ENCODE measurements at regions not wholly inside any gene's neighbourhood (a gene's known extent, or its start where the extent isn't known, plus 50 kb on each side); places are given as distances from the start of the nearest gene placed in this dataset.

GRCh38 chr14:42736408-42736807 lies 1129.7 kb downstream of the LRFN5 start:
- Histone ChIP-seq H3K36me3 (replicated peaks in 1 of 2; ENCODE audit: control extremely low read depth in 1 of 2, control insufficient read depth in 1 of 2, extremely low read depth in 1 of 2, insufficient read depth in 2 of 2, low read length in 1 of 2) (no peaks in the 10 kb centered on the region), H2AFZ (ENCODE audit: insufficient read depth, low read depth, low read length, poor library complexity, severe bottlenecking) (no peak overlapping the region), H4K20me1 (ENCODE audit: control insufficient read depth, insufficient read depth, low read length, poor library complexity, severe bottlenecking) (no peaks in the 10 kb centered on the region), H3K27me3 (replicated peaks in 1 of 4; ENCODE audit: control extremely low read depth in 1 of 4, control insufficient read depth in 3 of 4, insufficient read depth in 4 of 4, low read length in 3 of 4) (no peaks in the 10 kb centered on the region), H3K4me1 (ENCODE audit: control insufficient read depth in 2 of 2, insufficient read depth in 2 of 2, low read length in 2 of 2) (no peaks in the 10 kb centered on the region), H3K27ac (ENCODE audit: low read length in 2 of 2) (no peak overlapping the region), H3K79me2 (ENCODE audit: control insufficient read depth, insufficient read depth, low read length) (no peaks in the 10 kb centered on the region), H3K9ac (ENCODE audit: low read length) (no peak overlapping the region), H3K4me2 (replicated peaks; ENCODE audit: low read depth, low read length, poor library complexity, severe bottlenecking) (no peak overlapping the region), H3K4me3 (ENCODE audit: control extremely low read depth in 1 of 5, extremely low read depth in 1 of 5, insufficient read depth in 1 of 5, low read depth in 2 of 5, low read length in 4 of 5) (no peak overlapping the region), H3K9me3 (ENCODE audit: control extremely low read depth in 1 of 3, control insufficient read depth in 2 of 3, insufficient read depth in 1 of 3, low read length in 2 of 3) (peaks cover 0 to 2% (median 0%) of the 10 kb centered on the region in 3 donors)
- no peak for DNase-seq
- no peak for TF ChIP-seq EZH2 (IDR thresholded peaks at IDR 0.05; ENCODE audit: borderline replicate concordance, insufficient read depth, low read depth, low read length, poor library complexity, severe bottlenecking)
- no peak for TF ChIP-seq CTCF (IDR thresholded peaks at IDR 0.05)
- ATAC-seq (ENCODE audit: low read depth) = no peak
- intact Hi-C loops (cut with micrococcal nuclease) = no loop called here
- H3K27me3 Mint-ChIP-seq = no peaks in the 10 kb centered on the region
- ChIA-PET CTCF (no interaction called here), POLR2A (no interaction called here)
- no peak overlapping the region for H3K27ac Mint-ChIP-seq
- no peaks in the 10 kb centered on the region for H3K4me1 Mint-ChIP-seq
- WGBS (ENCODE audit: insufficient coverage) = no CpG with 5 or more reads among the region's 1 CpG
- H3K4me3 Mint-ChIP-seq = no peak overlapping the region
- no peaks in the 10 kb centered on the region for H3K9me3 Mint-ChIP-seq (ENCODE audit: insufficient read depth)

DNA sequence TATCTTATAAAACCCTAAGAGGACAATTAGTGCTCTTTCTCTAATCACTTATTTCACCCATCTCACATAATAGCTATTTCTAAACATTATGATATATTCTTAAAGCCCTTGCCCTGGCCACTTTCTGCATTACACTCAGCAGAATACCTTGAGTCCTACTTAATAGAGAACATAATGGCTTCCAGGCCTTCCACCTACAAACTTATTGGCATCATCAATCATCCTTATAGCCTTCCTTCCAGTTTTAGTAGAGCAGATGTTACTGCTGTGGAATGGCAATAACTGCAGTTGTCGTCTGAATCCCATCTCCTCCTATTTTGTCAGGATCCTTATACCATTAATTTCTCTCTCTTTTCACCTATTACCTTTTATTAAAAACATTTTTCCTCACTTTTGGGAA lies 1127.4 kb downstream of the LRFN5 start:
- H3K36me3 ChIP-seq (replicated peaks in 1 of 2; ENCODE audit: control extremely low read depth in 1 of 2, control insufficient read depth in 1 of 2, extremely low read depth in 1 of 2, insufficient read depth in 2 of 2, low read length in 1 of 2) = no peaks in the 10 kb centered on the region
- POLR2A ChIA-PET = no interaction called here

More for the DNA sequence above, 1127.4 kb downstream of the LRFN5 start:
- no peaks in the 10 kb centered on the region for H3K9me3 Mint-ChIP-seq (ENCODE audit: insufficient read depth)
- H3K79me2 ChIP-seq (ENCODE audit: control insufficient read depth, insufficient read depth, low read length) = no peaks in the 10 kb centered on the region
- no peak overlapping the region for H2AFZ ChIP-seq (ENCODE audit: insufficient read depth, low read depth, low read length, poor library complexity, severe bottlenecking)
- CTCF ChIA-PET = no interaction called here
- intact Hi-C loops (cut with micrococcal nuclease) = no loop called here
- DNase-seq = no peak
- H3K27ac ChIP-seq (ENCODE audit: low read length in 2 of 2) = no peak overlapping the region
- peaks cover 0 to 2% (median 0%) of the 10 kb centered on the region in 3 donors for H3K9me3 ChIP-seq (ENCODE audit: control extremely low read depth in 1 of 3, control insufficient read depth in 2 of 3, insufficient read depth in 1 of 3, low read length in 2 of 3)
- H3K4me2 ChIP-seq (replicated peaks; ENCODE audit: low read depth, low read length, poor library complexity, severe bottlenecking) = no peak overlapping the region
- ATAC-seq (ENCODE audit: low read depth) = no peak
- no peaks in the 10 kb centered on the region for H4K20me1 ChIP-seq (ENCODE audit: control insufficient read depth, insufficient read depth, low read length, poor library complexity, severe bottlenecking)
- no peaks in the 10 kb centered on the region for H3K4me1 ChIP-seq (ENCODE audit: control insufficient read depth in 2 of 2, insufficient read depth in 2 of 2, low read length in 2 of 2)
- no peaks in the 10 kb centered on the region for H3K4me1 Mint-ChIP-seq
- no peak overlapping the region for H3K27ac Mint-ChIP-seq
- H3K9ac ChIP-seq (ENCODE audit: low read length) = no peak overlapping the region
- no CpG with 5 or more reads among the region's 1 CpG for WGBS (ENCODE audit: insufficient coverage)
- H3K4me3 ChIP-seq (ENCODE audit: control extremely low read depth in 1 of 5, extremely low read depth in 1 of 5, insufficient read depth in 1 of 5, low read depth in 2 of 5, low read length in 4 of 5) = no peak overlapping the region
- TF ChIP-seq EZH2 (IDR thresholded peaks at IDR 0.05; ENCODE audit: borderline replicate concordance, insufficient read depth, low read depth, low read length, poor library complexity, severe bottlenecking) (no peak), CTCF (IDR thresholded peaks at IDR 0.05) (no peak)
- no peaks in the 10 kb centered on the region for H3K27me3 Mint-ChIP-seq
- H3K27me3 ChIP-seq (replicated peaks in 1 of 4; ENCODE audit: control extremely low read depth in 1 of 4, control insufficient read depth in 3 of 4, insufficient read depth in 4 of 4, low read length in 3 of 4) = no peaks in the 10 kb centered on the region
- H3K4me3 Mint-ChIP-seq = no peak overlapping the region

All from B cell (primary cell).